Panc1 (cell line): ENCODE measurements at regions not wholly inside any gene's neighbourhood (a gene's known extent, or its start where the extent isn't known, plus 50 kb on each side); places are given as distances from the start of the nearest gene placed in this dataset.

Experiments
- ATAC-seq: fragments of 200-7000 bp; cut with Tn5 transposase; 2 replicates; pipeline ENCODE4 v1.9.1; 2020; ENCODE audit warnings: mild to moderate bottlenecking, moderate library complexity
- BruUV-seq: library from RNA; stranded (reverse); fragments of 400-500 nt; replicated peaks from 2 replicates; lab custom pipeline; 2021; lab: Mats Ljungman, UMichigan
- CTCF ChIA-PET: fragments of 300-600 bp; sonication (Branson Sonifier 250); formaldehyde crosslinking; loops from one replicate; lab custom pipeline; 2022; ENCODE audit warnings: antibody characterized with exemption; lab: Charles Lee
- POLR2A ChIA-PET: fragments of 300-600 bp; sonication (Branson Sonifier 250); formaldehyde crosslinking; loops from one replicate; lab custom pipeline; 2022; ENCODE audit warnings: antibody characterized with exemption; lab: Charles Lee
- DNase-seq: peaks from one replicate; pipeline ENCODE4 v3.0.0-alpha.2; 2010; ENCODE audit warnings: low read depth, low spot score
- H3K27ac ChIP-seq: 2 replicates; pipeline ENCODE4 v1.5.1; 2011; ENCODE audit warnings: mild to moderate bottlenecking, low read length, inconsistent platforms
- H3K27me3 ChIP-seq: fragments of 200-500 bp; sonication (Bioruptor generic); 2 replicates; pipeline ENCODE4 v1.6.0; 2014; ENCODE audit warnings: low read length, inconsistent platforms; ENCODE audit not compliant: control insufficient read depth, insufficient read depth
- H3K36me3 ChIP-seq: fragments of 200-500 bp; sonication (Bioruptor generic); 2 replicates; pipeline ENCODE4 v1.5.1; 2014; ENCODE audit warnings: inconsistent platforms, mild to moderate bottlenecking, low read length, moderate library complexity; ENCODE audit not compliant: control insufficient read depth, insufficient read depth
- H3K4me1 ChIP-seq: 2 replicates; pipeline ENCODE4 v1.5.1; 2011; ENCODE audit warnings: inconsistent platforms, mild to moderate bottlenecking, low read length, moderate library complexity; ENCODE audit not compliant: control insufficient read depth, insufficient read depth
- H3K4me3 ChIP-seq, 2 experiments: 2 replicates each; pipeline ENCODE4 v1.5.1; 2011 to 2012; ENCODE audit warnings: low read depth in 2 of 2, low read length in 2 of 2, mild to moderate bottlenecking in 2 of 2, inconsistent platforms in 1 of 2, moderate library complexity in 1 of 2
- H3K9me3 ChIP-seq: fragments of 200-500 bp; sonication (Bioruptor generic); 2 replicates; pipeline ENCODE4 v1.5.1; 2014; ENCODE audit warnings: low read depth, mild to moderate bottlenecking, inconsistent platforms, low read length, moderate library complexity; ENCODE audit not compliant: control insufficient read depth, insufficient read depth
- POLR2AphosphoS5 ChIP-seq: IDR thresholded peaks from 2 replicates; pipeline ENCODE4 v1.6.1; 2012; ENCODE audit warnings: mild to moderate bottlenecking, low read depth, low read length, moderate library complexity
- SIN3A ChIP-seq: IDR thresholded peaks from 2 replicates; pipeline ENCODE4 v1.6.1; 2012; ENCODE audit warnings: low read depth, mild to moderate bottlenecking, low read length, moderate library complexity, borderline replicate concordance; ENCODE audit not compliant: insufficient read depth
- TCF7L2 ChIP-seq: IDR thresholded peaks from 2 replicates; pipeline ENCODE4 v1.6.1; 2011; ENCODE audit warnings: mild to moderate bottlenecking, low read depth, low read length, inconsistent platforms
- in situ Hi-C: cut with HindIII; loops from 2 replicates; pipeline ENCODE4 v1.10.0; 2016; ENCODE audit warnings: low sequenced_read_pairs, low pct_unique_long_range_greater_than_20kb
- intact Hi-C: fragments of 100-400 bp; cut with micrococcal nuclease; formaldehyde crosslinking; loops from one replicate; pipeline ENCODE4 v1.10.0; 2022; ENCODE audit not compliant: unreplicated experiment
- TF ChIP-seq, protein P1 (sequence below): fragments of 450-650 bp; IDR thresholded peaks from 2 replicates; pipeline ENCODE4 v1.5.1; 2017; ENCODE audit warnings: mild to moderate bottlenecking
- TF ChIP-seq, protein P2 (sequence below), 2 experiments: IDR thresholded peaks; 2 replicates each; pipeline ENCODE4 v1.6.1; 2011 to 2012; ENCODE audit warnings: low read depth in 2 of 2, control low read depth in 1 of 2, low read length in 1 of 2, mild to moderate bottlenecking in 1 of 2, moderate library complexity in 1 of 2; ENCODE audit not compliant: insufficient read depth in 1 of 2

DNA sequence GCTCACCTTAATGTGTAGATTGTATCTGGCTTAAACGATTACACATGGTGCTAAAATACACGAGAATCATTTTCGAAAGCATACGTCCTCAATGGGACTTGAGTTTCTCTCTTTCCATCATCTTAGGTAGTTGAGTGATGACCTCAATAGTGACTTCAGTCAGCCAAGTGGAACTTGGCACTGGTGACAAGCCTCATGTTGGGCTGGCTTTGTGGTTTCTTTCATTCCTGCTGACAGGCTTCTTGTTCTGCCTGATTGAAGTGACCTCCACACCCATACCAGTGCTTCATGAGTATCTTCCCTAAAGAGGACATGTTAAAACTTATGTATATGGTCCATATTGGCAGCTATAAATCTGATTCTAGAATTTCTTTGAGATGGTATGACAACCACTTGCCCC lies 159.1 kb upstream of the WDR1 start:
- POLR2A ChIA-PET = no interaction called here
- CTCF ChIA-PET = no interaction called here
- BruUV-seq = no TSS peak
- TF ChIP-seq, protein P1, sequence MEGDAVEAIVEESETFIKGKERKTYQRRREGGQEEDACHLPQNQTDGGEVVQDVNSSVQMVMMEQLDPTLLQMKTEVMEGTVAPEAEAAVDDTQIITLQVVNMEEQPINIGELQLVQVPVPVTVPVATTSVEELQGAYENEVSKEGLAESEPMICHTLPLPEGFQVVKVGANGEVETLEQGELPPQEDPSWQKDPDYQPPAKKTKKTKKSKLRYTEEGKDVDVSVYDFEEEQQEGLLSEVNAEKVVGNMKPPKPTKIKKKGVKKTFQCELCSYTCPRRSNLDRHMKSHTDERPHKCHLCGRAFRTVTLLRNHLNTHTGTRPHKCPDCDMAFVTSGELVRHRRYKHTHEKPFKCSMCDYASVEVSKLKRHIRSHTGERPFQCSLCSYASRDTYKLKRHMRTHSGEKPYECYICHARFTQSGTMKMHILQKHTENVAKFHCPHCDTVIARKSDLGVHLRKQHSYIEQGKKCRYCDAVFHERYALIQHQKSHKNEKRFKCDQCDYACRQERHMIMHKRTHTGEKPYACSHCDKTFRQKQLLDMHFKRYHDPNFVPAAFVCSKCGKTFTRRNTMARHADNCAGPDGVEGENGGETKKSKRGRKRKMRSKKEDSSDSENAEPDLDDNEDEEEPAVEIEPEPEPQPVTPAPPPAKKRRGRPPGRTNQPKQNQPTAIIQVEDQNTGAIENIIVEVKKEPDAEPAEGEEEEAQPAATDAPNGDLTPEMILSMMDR = no peak
- TF ChIP-seq, protein P2, sequence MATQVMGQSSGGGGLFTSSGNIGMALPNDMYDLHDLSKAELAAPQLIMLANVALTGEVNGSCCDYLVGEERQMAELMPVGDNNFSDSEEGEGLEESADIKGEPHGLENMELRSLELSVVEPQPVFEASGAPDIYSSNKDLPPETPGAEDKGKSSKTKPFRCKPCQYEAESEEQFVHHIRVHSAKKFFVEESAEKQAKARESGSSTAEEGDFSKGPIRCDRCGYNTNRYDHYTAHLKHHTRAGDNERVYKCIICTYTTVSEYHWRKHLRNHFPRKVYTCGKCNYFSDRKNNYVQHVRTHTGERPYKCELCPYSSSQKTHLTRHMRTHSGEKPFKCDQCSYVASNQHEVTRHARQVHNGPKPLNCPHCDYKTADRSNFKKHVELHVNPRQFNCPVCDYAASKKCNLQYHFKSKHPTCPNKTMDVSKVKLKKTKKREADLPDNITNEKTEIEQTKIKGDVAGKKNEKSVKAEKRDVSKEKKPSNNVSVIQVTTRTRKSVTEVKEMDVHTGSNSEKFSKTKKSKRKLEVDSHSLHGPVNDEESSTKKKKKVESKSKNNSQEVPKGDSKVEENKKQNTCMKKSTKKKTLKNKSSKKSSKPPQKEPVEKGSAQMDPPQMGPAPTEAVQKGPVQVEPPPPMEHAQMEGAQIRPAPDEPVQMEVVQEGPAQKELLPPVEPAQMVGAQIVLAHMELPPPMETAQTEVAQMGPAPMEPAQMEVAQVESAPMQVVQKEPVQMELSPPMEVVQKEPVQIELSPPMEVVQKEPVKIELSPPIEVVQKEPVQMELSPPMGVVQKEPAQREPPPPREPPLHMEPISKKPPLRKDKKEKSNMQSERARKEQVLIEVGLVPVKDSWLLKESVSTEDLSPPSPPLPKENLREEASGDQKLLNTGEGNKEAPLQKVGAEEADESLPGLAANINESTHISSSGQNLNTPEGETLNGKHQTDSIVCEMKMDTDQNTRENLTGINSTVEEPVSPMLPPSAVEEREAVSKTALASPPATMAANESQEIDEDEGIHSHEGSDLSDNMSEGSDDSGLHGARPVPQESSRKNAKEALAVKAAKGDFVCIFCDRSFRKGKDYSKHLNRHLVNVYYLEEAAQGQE (IDR thresholded peaks at IDR 0.05; ENCODE audit: insufficient read depth in 1 of 2, low read depth in 2 of 2, low read length in 1 of 2) = no peak
- TF ChIP-seq POLR2AphosphoS5 = no peak
- no peak for TF ChIP-seq TCF7L2
- TF ChIP-seq SIN3A = no peak
- ATAC-seq (no peak), DNase-seq (no peak)
- Histone ChIP-seq H3K36me3 (no peaks in the 10 kb centered on the region), H3K9me3 (no peaks in the 10 kb centered on the region), H3K27me3 (no peaks in the 10 kb centered on the region), H3K4me1 (no peaks in the 10 kb centered on the region), H3K4me3 (no peak overlapping the region), H3K27ac (no peak overlapping the region)
- in situ Hi-C loops (no loop called here), intact Hi-C loops (no loop called here)

DNA sequence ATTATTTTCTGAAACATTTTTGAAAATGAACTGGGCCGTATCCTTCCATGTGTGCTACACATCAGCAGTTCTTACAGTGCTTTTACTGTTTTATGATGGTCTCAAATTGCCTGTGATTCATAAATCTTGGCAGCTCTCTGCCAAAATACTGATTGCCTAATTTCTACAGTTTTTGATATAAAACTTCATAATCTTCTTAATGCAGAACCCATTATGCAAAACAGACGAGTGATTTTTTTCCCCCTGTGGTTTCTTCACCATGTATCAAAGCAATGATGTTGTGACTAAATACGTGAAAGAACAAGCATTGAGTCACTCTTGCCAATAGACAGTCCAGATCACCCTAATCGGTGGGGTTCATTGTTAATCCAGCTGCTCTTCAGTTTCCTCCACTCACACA lies 156.4 kb upstream of the WDR1 start:
- TF ChIP-seq, protein P1 = no peak
- no peak for TF ChIP-seq TCF7L2
- TF ChIP-seq POLR2AphosphoS5 = no peak
- TF ChIP-seq, protein P2 (IDR thresholded peaks at IDR 0.05; ENCODE audit: insufficient read depth in 1 of 2, low read depth in 2 of 2, low read length in 1 of 2) = no peak
- TF ChIP-seq SIN3A = no peak
- Histone ChIP-seq H3K27ac (no peak overlapping the region), H3K4me3 (no peak overlapping the region), H3K27me3 (no peaks in the 10 kb centered on the region; the same call in 1 of the 2 replicates), H3K36me3 (no peaks in the 10 kb centered on the region), H3K9me3 (no peaks in the 10 kb centered on the region), H3K4me1 (no peaks in the 10 kb centered on the region)
- ChIA-PET POLR2A (no interaction called here), CTCF (no interaction called here)
- no peak for ATAC-seq
- intact Hi-C loops (no loop called here), in situ Hi-C loops (no loop called here)
- no peak for DNase-seq
- BruUV-seq = no TSS peak
